H1 (cell line): ENCODE measurements at regions not wholly inside any gene's neighbourhood (a gene's known extent, or its start where the extent isn't known, plus 50 kb on each side); places are given as distances from the start of the nearest gene placed in this dataset.

Experiments
- KDM4A ChIP-seq: IDR thresholded peaks from one replicate; pipeline ENCODE4 v1.7.1; 2012; ENCODE audit warnings: low read depth, mild to moderate bottlenecking, moderate library complexity, low read length, inconsistent platforms; ENCODE audit not compliant: severe bottlenecking
- POLR2AphosphoS5 ChIP-seq: IDR thresholded peaks from 2 replicates; pipeline ENCODE4 v1.6.1; 2011; ENCODE audit warnings: low read depth, low read length
- SAP30 ChIP-seq: fragments of 300-600 bp; sonication (generic); IDR thresholded peaks from 2 replicates; pipeline ENCODE4 v1.7.1; 2012; ENCODE audit warnings: low read length, moderate library complexity, mild to moderate bottlenecking, inconsistent platforms; ENCODE audit not compliant: insufficient read depth, insufficient replicate concordance
- SP1 ChIP-seq: IDR thresholded peaks from 2 replicates; pipeline ENCODE4 v1.6.1; 2011; ENCODE audit warnings: low read depth, low read length
- SP2 ChIP-seq: IDR thresholded peaks from 2 replicates; pipeline ENCODE4 v1.6.1; 2012; ENCODE audit warnings: mild to moderate bottlenecking, low read length, inconsistent platforms

DNA sequence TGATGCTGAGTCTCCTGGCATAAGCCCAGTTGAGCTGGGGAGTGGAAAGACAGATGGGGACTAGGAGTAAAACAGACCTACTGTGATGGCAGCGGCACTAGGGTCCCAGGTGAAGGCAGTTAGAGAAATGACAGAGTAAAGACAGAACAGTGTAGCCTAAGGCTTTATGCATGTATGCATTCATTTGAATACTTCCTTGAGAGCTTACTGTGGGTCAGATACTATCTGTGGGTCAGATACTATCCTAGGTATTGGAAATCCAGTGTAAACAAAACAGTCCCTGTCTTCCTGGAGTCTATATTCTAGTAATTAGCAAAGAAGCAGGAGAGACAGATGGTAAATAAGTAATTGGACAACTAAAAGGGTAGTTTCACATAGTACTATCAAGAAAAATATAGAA, 73.7 kb upstream of the LRCH1 start (continued):
- TF ChIP-seq SAP30 (no peak), KDM4A (no peak), POLR2AphosphoS5 (no peak), SP2 (no peak), SP1 (no peak)
